HG02970 (cell line): ENCODE measurements at regions not wholly inside any gene's neighbourhood (a gene's known extent, or its start where the extent isn't known, plus 50 kb on each side); places are given as distances from the start of the nearest gene placed in this dataset.
"Not testable (repeated sequence)": the region's sequence is repeated elsewhere in the genome, so short reads cannot be mapped to it uniquely, and the experiment has no call there.

Source experiments
- ATAC-seq: cut with Tn5 transposase; IDR thresholded peaks from one replicate; pipeline ENCODE4 v1.9.1; 2021; ENCODE audit warnings: mild to moderate bottlenecking, moderate library complexity, moderate number of reproducible peaks; ENCODE audit not compliant: unreplicated experiment, low FRiP score

DNA sequence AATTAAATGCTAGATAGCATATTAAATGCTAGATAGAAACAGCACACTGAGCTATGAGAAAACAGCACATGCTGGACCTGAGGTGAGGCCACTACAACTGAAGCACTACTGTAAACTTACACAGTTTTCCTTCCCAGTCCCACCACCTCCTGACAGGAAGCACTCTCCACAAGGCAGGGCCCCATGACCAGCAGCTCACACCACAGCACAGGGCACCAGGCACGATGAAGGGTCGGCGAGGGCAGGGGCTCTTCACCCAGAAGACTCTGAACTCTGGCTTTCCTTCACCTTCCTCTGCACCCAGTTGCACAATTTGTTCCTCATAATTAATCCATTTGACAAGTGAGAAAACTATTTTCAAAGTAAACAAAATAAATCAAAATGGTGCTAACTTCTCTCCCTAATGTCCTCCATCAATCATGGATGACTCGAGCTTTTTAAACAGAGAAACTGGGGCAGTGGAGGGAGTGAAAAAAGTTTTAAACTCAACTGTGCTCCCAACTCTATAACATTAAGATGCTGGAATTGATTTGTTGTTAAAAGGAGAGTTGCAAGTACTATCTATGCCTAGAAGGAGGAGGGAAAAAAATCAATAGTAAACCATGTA, 568.7 kb downstream of the UQCRFS1 start:
- ATAC-seq = no peak

- no peak for ATAC-seq
Observed at GRCh38 chr19:28642787-28643683, 569.9 kb downstream of the UQCRFS1 start.

- ATAC-seq = no peak
Observed at GRCh38 chr19:28641395-28641794, 571.6 kb downstream of the UQCRFS1 start.

DNA sequence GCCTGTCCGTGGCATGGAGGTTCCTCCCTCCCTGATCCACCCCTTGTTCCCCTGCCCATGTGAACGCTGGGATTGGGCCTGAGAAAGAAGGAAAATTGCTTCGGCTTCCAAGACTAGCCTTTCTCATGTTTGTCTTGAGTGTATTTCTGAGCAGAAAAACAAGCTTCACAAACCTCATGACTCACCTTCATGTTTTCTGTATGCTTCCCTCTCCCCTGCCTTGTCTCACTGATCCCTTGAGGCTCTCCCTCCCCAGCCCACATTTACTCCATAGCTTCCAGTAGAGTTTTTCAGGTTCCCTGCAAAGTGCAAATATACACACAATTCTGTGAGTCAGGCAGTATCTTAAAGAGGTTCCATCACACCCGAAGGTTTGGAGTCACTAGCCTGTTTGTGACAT, 572.4 kb downstream of the UQCRFS1 start:
- no peak for ATAC-seq

DNA sequence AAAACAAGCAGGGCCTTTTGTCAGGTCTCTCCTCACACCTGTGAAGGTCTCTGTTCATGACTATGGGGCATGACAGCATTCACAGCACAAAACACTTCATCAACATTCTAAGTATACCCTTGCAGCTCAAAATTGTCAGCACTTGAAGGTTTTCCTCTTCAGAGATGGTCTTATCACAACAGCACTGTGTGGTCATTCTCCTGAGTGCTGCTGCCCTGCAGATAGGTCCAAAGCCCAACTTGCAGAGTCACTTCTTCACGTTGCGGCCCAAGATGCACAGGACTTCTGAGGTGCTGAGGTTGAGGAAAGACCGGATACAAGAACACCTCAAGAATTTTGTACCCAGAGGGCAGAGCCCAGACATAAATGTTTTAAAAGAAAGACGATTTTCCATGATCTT, 574.5 kb downstream of the UQCRFS1 start:
- no peak for ATAC-seq

GRCh38 chr19:28636706-28637105, 576.2 kb downstream of the UQCRFS1 start:
- no peak for ATAC-seq

GRCh38 chr19:28636016-28636629, 576.8 kb downstream of the UQCRFS1 start:
- ATAC-seq = no peak

DNA sequence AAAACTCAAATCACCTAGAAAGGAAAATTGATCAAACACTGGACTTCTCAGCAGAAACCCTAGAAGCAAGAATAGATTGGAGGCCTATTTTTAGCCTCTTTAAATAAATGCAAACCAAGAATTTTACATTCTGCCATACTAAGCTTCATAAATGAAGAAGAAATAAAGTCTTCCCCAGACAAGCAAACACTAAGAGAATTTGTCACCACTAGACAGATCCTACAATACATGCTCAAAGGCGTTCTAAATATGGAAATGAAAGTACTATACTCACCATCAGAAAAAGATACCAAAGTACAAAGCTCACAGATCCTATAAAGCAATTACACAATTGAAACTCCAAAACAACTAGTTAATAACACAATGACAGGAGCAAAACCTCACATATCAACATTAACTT, 578.1 kb downstream of the UQCRFS1 start:
- no peak for ATAC-seq

DNA sequence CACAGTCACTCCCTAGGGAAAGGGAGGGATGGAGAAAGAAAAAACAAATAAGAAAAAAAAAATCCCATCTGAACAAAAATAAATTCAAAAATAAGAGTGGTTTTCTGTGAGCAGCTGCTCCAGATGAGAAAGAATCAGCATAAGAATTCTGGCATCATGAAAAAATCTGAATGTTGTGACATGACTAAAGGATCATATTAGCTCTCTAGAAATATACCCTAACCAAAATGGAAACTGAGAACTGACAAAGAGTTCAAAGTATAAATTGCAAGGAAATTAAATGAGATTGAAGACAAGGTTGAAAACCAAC, 579.0 kb downstream of the UQCRFS1 start:
- ATAC-seq = no peak

DNA sequence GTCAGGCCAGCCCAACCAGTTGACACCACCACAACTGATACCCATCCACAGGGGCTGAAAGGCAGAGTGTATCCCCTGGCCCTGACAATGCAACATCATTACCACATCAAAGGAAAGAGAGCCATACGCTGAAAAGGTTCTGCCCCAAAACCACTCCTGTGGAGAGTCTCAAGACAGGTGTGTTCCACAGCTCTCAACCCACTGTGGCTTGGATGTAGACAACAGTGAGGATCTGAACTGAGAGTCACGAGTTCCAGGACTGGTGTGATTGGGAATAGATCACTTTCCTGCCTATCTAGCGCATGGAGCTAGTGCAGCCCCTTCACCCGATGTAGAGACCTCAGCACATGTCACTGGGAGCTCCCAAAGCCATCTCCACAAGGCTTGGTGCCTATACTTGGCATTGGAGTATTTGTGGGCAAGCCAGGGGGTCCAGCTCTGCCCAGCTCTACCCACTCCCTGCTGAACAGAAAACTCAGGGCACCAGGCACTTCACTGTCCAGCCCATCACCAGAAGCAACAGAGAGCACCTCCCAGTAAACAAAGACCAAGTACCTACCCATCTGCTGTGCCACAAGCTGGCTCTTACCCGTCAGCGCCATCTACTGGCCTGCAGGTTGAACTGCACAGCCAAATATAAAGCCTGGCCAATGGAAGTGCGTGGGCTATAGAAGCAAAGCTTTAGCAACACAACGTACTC, 579.5 kb downstream of the UQCRFS1 start:
- no peak for ATAC-seq

DNA sequence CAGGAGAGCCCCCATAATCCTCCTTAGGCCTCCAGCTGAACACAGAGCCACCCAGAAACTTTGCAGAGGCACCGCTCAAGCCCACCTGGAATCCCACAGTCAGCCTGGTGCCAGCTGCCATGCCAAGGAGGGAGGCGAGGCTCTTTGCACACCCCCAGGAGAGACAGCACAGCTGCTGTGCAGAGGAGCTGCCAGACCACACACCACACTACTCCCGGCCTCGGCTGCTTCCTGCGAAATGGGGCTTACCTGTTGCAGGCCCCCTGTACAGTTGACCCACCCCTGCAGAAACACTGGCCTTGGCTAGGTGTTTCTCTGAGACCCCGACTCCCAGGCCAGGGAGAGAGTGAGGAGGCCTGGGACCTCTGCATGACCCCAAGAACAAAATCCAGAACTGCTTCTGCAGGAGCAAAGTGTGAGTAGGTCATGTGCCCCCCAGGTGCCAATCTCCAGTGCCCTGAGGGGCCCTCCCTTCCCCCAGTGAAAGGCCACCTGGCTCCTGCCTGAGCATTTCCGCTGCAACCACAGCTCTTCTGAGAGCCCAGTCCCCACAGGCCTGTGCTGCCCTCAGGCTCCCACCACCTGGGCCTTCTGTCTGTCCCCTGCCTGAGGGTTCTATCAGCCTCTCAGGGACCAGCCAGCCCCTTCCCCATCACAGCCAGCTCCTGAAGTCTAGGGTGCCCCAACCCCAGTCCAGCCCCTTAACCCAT, 580.4 kb downstream of the UQCRFS1 start:
- ATAC-seq = no peak

DNA sequence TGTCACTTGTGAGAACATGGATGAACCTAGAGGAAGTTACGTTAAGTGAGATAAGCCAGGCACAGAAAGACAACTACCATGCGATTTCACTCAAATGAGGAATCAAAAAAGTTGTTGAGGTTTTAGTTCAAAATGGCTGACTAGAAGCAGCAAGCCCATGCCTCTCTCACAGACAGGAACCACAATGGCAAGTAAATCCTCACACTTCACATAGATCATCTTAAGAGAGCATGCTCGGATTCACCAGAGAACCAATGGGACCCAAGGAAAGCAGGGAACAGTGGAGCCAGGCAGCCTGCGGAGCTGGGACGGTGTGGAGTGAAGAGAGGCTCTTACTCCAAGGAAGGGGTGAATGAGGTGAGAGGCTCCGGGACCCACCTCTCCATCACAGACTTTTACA, 581.0 kb downstream of the UQCRFS1 start:
- ATAC-seq = no peak

- no peak for ATAC-seq
Observed at GRCh38 chr19:28627669-28628068, 585.3 kb downstream of the UQCRFS1 start.

GRCh38 chr19:28626407-28626806, 586.5 kb downstream of the UQCRFS1 start:
- ATAC-seq = not testable (repeated sequence)

DNA sequence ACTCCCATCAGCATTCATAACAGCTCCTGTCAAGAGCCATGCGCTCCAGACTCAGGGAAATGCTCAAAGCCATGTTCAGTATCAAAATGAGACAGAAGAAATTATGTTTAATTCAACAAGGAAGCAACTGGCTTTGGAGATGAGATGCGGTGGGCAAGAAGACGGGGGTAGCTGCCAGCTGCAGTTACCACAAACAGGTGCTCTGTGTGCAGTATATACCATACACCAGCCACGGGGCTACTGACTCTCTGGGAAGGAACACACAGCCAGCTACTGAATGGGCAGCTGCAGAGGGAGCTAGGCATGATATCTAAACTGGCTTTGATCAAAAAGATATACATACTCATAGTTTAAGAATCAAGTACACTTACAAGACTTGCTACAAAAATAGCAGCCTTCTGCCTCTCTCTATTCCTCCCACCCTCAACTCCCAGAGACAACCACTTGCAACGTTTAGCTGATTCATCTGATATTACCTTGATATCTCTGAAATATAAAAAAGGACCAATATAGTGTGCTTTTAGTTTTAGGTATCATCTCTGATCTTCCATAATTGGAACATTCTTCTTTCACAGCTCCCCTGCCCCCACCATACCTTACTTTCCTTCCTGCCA, 593.0 kb downstream of the UQCRFS1 start:
- ATAC-seq = no peak

DNA sequence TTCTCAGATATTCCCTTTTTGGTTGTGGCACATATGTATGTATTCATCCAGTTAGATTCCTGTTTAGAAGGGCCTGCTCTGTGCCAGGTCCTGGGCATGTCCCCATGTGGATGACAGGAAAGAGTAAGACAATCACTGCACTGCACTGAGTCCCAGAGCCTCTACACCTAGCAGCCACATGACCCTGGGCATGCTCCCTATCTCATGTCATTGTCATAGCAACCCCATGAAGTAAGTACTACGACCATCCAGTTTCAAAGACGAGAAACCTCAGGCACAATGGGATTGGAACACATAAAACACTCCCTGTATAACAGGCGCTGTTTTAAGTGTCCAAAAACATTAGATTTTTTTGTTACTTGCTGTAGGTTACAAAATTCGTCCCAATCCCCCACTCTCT, 594.4 kb downstream of the UQCRFS1 start:
- ATAC-seq = no peak

DNA sequence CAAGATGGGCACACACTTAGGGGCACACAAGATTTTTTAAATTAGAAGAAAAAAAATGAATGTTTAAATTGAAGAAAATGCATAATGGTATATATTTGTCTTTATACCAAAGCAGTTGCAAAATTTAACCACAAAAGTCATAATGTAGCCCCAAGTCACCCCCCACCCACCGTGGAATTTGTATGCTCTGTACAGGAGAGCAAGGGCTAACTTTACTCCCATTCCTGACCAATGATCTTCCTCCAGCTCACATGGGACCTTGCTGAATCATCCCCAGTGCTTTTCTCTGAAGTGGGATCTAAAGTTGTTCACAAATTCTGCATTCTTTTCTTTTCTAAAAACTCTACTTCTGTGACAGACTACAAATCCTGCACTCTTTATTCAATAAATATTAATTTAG, 597.0 kb downstream of the UQCRFS1 start:
- ATAC-seq = no peak

GRCh38 chr19:28615546-28615916, 597.4 kb downstream of the UQCRFS1 start:
- ATAC-seq = no peak

GRCh38 chr19:28614634-28615545, 598.1 kb downstream of the UQCRFS1 start:
- ATAC-seq = no peak
